GM04504 (cell line): ENCODE measurements at regions not wholly inside any gene's neighbourhood (a gene's known extent, or its start where the extent isn't known, plus 50 kb on each side); places are given as distances from the start of the nearest gene placed in this dataset.
"Not testable (repeated sequence)": the region's sequence is repeated elsewhere in the genome, so short reads cannot be mapped to it uniquely, and the experiment has no call there.

Experiments
- DNase-seq: peaks from one replicate; pipeline ENCODE4 v3.0.0-alpha.2; 2012; ENCODE audit warnings: low read depth

GRCh38 chr11:50088231-50088630 is 55.6 kb downstream of the OR4C45 start:
- DNase-seq = no peak

- no peak for DNase-seq
These were observed 65.6 kb downstream of the OR4C45 start for GRCh38 chr11:50098186-50098725.

- DNase-seq = no peak
These were observed 70.2 kb downstream of the OR4C45 start for GRCh38 chr11:50102916-50103315.

GRCh38 chr11:50140686-50141085 is 108.0 kb downstream of the OR4C45 start:
- not testable (repeated sequence) for DNase-seq

- not testable (repeated sequence) for DNase-seq
These were observed 113.6 kb downstream of the OR4C45 start for GRCh38 chr11:50146308-50146707.

- not testable (repeated sequence) for DNase-seq
These were observed 115.3 kb downstream of the OR4C45 start for GRCh38 chr11:50147946-50148345.

GRCh38 chr11:50155508-50155907 is 122.8 kb downstream of the OR4C45 start:
- DNase-seq = no peak

- no peak for DNase-seq
These were observed 131.4 kb downstream of the OR4C45 start for GRCh38 chr11:50164050-50164449.

- DNase-seq = no peak
These were observed 137.0 kb downstream of the OR4C45 start for GRCh38 chr11:50169634-50170033.

- no peak for DNase-seq
These were observed 137.4 kb downstream of the OR4C45 start for GRCh38 chr11:50170115-50170514.

- DNase-seq = peak; percentile 2
These were observed 141.5 kb downstream of the OR4C45 start for GRCh38 chr11:50174189-50174588.

GRCh38 chr11:50174975-50175374 is 142.3 kb downstream of the OR4C45 start:
- DNase-seq = no peak

GRCh38 chr11:50178737-50179136 is 146.1 kb downstream of the OR4C45 start:
- no peak for DNase-seq

GRCh38 chr11:50181334-50181733 is 148.7 kb downstream of the OR4C45 start:
- no peak for DNase-seq

- DNase-seq = no peak
These were observed 149.8 kb downstream of the OR4C45 start for GRCh38 chr11:50182486-50182885.

GRCh38 chr11:50183170-50183569 is 150.5 kb downstream of the OR4C45 start:
- not testable (repeated sequence) for DNase-seq

GRCh38 chr11:50186146-50186545 is 153.5 kb downstream of the OR4C45 start:
- no peak for DNase-seq

- no peak for DNase-seq
These were observed 154.5 kb downstream of the OR4C45 start for GRCh38 chr11:50187220-50187619.

GRCh38 chr11:50188040-50188439 is 155.4 kb downstream of the OR4C45 start:
- DNase-seq = no peak

GRCh38 chr11:50192743-50193142 is 160.1 kb downstream of the OR4C45 start:
- no peak for DNase-seq

GRCh38 chr11:50214376-50214775 is 181.7 kb downstream of the OR4C45 start:
- DNase-seq = no peak

GRCh38 chr11:50220651-50221050 is 188.0 kb downstream of the OR4C45 start:
- DNase-seq = no peak

GRCh38 chr11:50238368-50238767 is 205.7 kb downstream of the OR4C45 start:
- not testable (repeated sequence) for DNase-seq

GRCh38 chr11:50246183-50246582 is 213.5 kb downstream of the OR4C45 start:
- DNase-seq = no peak

- no peak for DNase-seq
These were observed 214.0 kb downstream of the OR4C45 start for GRCh38 chr11:50246699-50247098.
